ENCODE measurements at regions not wholly inside any gene's neighbourhood (a gene's known extent, or its start where the extent isn't known, plus 50 kb on each side); places are given as distances from the start of the nearest gene placed in this dataset.

DNA sequence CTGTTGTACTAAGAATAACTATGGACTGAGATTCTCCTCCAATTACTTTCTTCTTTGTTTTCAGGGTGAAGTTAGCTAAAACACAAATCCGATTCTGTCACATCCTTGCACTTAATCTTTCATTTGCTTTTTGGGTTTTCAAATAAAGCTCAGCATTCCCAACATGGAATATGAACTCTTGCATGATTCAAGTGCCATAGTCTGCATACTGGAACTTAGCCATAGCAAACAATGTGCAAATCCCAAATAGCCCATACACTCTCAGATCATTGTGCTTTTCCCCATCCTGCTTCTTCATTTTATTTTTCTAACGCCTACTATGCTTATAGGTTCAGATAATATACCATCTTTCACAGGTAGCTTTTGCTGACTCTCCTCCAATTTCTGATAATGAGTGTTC lies 455.8 kb upstream of the PRMT6 start:
- DNase-seq (ENCODE audit: low spot score in 2 of 2) (no peak), ATAC-seq (replicated peaks; ENCODE audit: extremely low read depth, poor library complexity, severe bottlenecking) (no peak)
- Mint-ChIP-seq H3K9me3 (peaks cover 19% of the 10 kb centered on the region), H3K27me3 (no peaks in the 10 kb centered on the region), H3K4me3 (no peak overlapping the region), H3K4me1 (no peaks in the 10 kb centered on the region), H3K27ac (ENCODE audit: low read depth) (no peak overlapping the region), H3K36me3 (ENCODE audit: insufficient read depth) (no peaks in the 10 kb centered on the region)

DNA sequence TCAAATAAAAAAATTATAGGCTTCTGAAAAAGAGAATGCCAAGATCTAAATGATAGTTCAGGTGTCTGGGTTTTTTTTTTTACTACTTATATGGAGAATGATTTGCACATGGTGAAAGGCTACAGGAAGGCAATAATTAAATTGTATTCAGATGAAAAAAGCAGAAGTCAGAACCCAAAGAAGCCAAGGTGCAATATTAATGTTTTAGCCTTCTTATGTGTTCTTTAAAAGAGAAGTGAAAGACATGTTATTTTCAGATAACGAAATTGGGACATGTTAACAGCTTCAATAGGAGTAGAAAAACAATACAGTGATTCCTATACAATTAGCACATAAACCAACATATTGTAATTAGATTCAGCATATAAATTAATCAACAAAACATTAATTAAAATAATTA lies 452.9 kb upstream of the PRMT6 start:
- H3K4me3 Mint-ChIP-seq, result no peak overlapping the region
- H3K9me3 Mint-ChIP-seq, result peaks cover 19% of the 10 kb centered on the region
- ATAC-seq (replicated peaks; ENCODE audit: extremely low read depth, poor library complexity, severe bottlenecking) (no peak), DNase-seq (ENCODE audit: low spot score in 2 of 2) (no peak)
- H3K27me3 Mint-ChIP-seq, result no peaks in the 10 kb centered on the region
- no peak overlapping the region for H3K27ac Mint-ChIP-seq (ENCODE audit: low read depth)
- H3K36me3 Mint-ChIP-seq (ENCODE audit: insufficient read depth), result no peaks in the 10 kb centered on the region
- H3K4me1 Mint-ChIP-seq, result no peaks in the 10 kb centered on the region

- H3K9me3 Mint-ChIP-seq, result peaks cover 26% of the 10 kb centered on the region
- H3K4me3 Mint-ChIP-seq, result no peak overlapping the region
- H3K36me3 Mint-ChIP-seq (ENCODE audit: insufficient read depth), result no peaks in the 10 kb centered on the region
- no peak overlapping the region for H3K27ac Mint-ChIP-seq (ENCODE audit: low read depth)
- DNase-seq (ENCODE audit: low spot score in 2 of 2), result no peak
- no peak for ATAC-seq (replicated peaks; ENCODE audit: extremely low read depth, poor library complexity, severe bottlenecking)
- H3K27me3 Mint-ChIP-seq, result no peaks in the 10 kb centered on the region
- H3K4me1 Mint-ChIP-seq, result no peaks in the 10 kb centered on the region
These were observed 447.6 kb upstream of the PRMT6 start for GRCh38 chr1:106608841-106609240.

GRCh38 chr1:106613068-106613467 lies 443.4 kb upstream of the PRMT6 start:
- DNase-seq (ENCODE audit: low spot score in 2 of 2) (no peak), ATAC-seq (replicated peaks; ENCODE audit: extremely low read depth, poor library complexity, severe bottlenecking) (no peak)
- no peak overlapping the region for H3K27ac Mint-ChIP-seq (ENCODE audit: low read depth)
- H3K4me1 Mint-ChIP-seq, result no peaks in the 10 kb centered on the region
- H3K36me3 Mint-ChIP-seq (ENCODE audit: insufficient read depth), result no peaks in the 10 kb centered on the region
- H3K9me3 Mint-ChIP-seq, result peaks cover 22% of the 10 kb centered on the region
- no peaks in the 10 kb centered on the region for H3K27me3 Mint-ChIP-seq
- H3K4me3 Mint-ChIP-seq, result no peak overlapping the region

DNA sequence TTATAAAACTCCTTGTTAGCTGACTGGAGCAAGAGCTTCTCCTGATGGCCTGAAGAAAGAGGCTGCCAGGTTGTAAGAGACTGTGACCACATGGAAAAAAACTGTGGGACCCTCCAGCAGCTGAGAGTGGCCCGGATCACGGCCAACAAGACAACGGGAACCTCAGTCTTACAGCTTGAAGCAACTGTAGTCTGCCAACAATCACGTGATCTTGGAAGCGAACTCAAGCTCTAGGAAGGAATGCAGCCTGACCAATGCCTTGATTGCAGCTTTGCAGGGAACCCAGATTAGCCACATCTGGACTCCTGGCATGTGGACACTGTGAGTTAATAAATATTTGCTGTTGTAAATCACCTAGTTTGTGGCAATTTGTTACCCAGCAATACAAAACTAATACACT lies 442.6 kb upstream of the PRMT6 start:
- Mint-ChIP-seq H3K27ac (ENCODE audit: low read depth) (no peak overlapping the region), H3K4me1 (no peaks in the 10 kb centered on the region), H3K27me3 (no peaks in the 10 kb centered on the region), H3K36me3 (ENCODE audit: insufficient read depth) (no peaks in the 10 kb centered on the region), H3K4me3 (no peak overlapping the region), H3K9me3 (peaks cover 30% of the 10 kb centered on the region)
- ATAC-seq (replicated peaks; ENCODE audit: extremely low read depth, poor library complexity, severe bottlenecking) (no peak), DNase-seq (ENCODE audit: low spot score in 2 of 2) (no peak)

GRCh38 chr1:106615473-106615872 lies 441.0 kb upstream of the PRMT6 start:
- Mint-ChIP-seq H3K9me3 (peaks cover 28% of the 10 kb centered on the region), H3K4me3 (no peak overlapping the region), H3K4me1 (no peaks in the 10 kb centered on the region), H3K27me3 (no peaks in the 10 kb centered on the region), H3K27ac (ENCODE audit: low read depth) (no peak overlapping the region), H3K36me3 (ENCODE audit: insufficient read depth) (no peaks in the 10 kb centered on the region)
- no peak for ATAC-seq (replicated peaks; ENCODE audit: extremely low read depth, poor library complexity, severe bottlenecking)
- DNase-seq (ENCODE audit: low spot score in 2 of 2), result no peak

DNA sequence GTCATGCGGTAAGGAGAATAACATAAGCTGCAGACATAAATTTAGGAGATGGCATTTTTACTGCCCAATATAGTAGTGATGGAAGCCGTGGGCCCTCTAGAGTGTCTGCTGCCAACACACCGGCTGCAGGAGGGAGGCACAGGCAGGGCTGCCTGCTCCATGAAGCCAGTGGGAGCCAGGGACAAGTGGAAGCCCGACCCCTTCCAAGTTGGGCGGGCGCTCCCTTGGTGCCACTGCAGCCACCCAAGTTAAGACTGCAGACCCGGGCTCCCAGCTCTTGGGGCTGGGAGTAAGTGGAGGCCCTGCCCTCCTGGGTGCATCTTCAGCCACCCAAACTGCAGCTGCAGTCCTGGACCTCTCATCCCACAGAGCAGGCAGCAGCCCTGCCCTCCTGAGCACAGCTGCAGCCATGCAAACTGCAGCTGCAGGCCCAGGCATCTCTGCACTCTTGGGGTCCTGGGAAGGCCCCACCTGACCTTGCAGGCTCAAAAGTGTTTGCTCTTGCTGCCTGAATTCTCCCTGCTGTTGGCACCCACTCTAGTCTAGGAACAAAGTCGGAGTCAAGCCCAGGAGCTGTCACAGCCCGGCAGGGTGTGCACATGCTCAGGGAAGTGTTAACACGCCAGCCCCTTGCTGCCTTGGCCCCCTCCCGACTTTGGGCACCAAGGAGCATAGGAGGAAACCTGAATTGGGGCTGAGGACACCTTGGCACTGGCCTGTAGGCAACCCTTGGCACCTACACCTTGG lies 437.2 kb upstream of the PRMT6 start:
- H3K27me3 Mint-ChIP-seq, result no peaks in the 10 kb centered on the region
- no peaks in the 10 kb centered on the region for H3K36me3 Mint-ChIP-seq (ENCODE audit: insufficient read depth)
- DNase-seq (ENCODE audit: low spot score in 2 of 2) (no peak), ATAC-seq (replicated peaks; ENCODE audit: extremely low read depth, poor library complexity, severe bottlenecking) (no peak)
- H3K27ac Mint-ChIP-seq (ENCODE audit: low read depth), result no peak overlapping the region
- H3K4me1 Mint-ChIP-seq, result no peaks in the 10 kb centered on the region
- H3K9me3 Mint-ChIP-seq, result peaks cover 18% of the 10 kb centered on the region
- H3K4me3 Mint-ChIP-seq, result no peak overlapping the region

GRCh38 chr1:106619827-106620134 lies 436.7 kb upstream of the PRMT6 start:
- Mint-ChIP-seq H3K36me3 (ENCODE audit: insufficient read depth) (no peaks in the 10 kb centered on the region), H3K27me3 (no peaks in the 10 kb centered on the region), H3K27ac (ENCODE audit: low read depth) (no peak overlapping the region), H3K4me3 (no peak overlapping the region), H3K4me1 (no peaks in the 10 kb centered on the region), H3K9me3 (peaks cover 18% of the 10 kb centered on the region)
- DNase-seq (ENCODE audit: low spot score in 2 of 2) (no peak), ATAC-seq (replicated peaks; ENCODE audit: extremely low read depth, poor library complexity, severe bottlenecking) (no peak)

- no peak overlapping the region for H3K4me3 Mint-ChIP-seq
- DNase-seq (ENCODE audit: low spot score in 2 of 2), result no peak
- H3K27ac Mint-ChIP-seq (ENCODE audit: low read depth), result no peak overlapping the region
- no peaks in the 10 kb centered on the region for H3K36me3 Mint-ChIP-seq (ENCODE audit: insufficient read depth)
- no peak for ATAC-seq (replicated peaks; ENCODE audit: extremely low read depth, poor library complexity, severe bottlenecking)
- no peaks in the 10 kb centered on the region for H3K4me1 Mint-ChIP-seq
- peaks cover 21% of the 10 kb centered on the region for H3K9me3 Mint-ChIP-seq
- no peaks in the 10 kb centered on the region for H3K27me3 Mint-ChIP-seq
These were observed 435.9 kb upstream of the PRMT6 start for GRCh38 chr1:106620521-106620954.

- no peak for ATAC-seq (replicated peaks; ENCODE audit: extremely low read depth, poor library complexity, severe bottlenecking)
- Mint-ChIP-seq H3K4me1 (no peaks in the 10 kb centered on the region), H3K27ac (ENCODE audit: low read depth) (no peak overlapping the region), H3K36me3 (ENCODE audit: insufficient read depth) (no peaks in the 10 kb centered on the region), H3K27me3 (no peaks in the 10 kb centered on the region), H3K4me3 (no peak overlapping the region), H3K9me3 (peaks cover 32% of the 10 kb centered on the region)
- DNase-seq (ENCODE audit: low spot score in 2 of 2), result no peak
These were observed 434.6 kb upstream of the PRMT6 start for GRCh38 chr1:106621853-106622252.

DNA sequence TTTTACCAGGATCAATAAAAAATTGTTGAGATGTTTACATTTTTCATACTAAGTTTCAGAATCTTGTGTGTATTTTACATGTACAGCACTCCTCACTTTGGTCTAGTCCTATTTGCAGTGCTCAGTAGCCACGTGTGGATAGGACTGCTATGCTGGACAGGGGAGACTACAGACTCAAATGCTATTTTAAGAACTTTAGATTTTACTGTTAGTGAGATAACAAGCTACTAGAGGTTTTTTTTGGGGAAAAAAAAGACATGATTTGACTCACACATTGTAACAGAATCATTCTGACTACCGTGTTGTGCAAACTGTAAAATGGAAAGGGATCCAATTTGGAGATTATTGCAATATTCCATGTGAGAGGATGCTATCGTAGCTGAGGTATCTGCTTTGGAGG lies 418.9 kb upstream of the PRMT6 start:
- DNase-seq (ENCODE audit: low spot score in 2 of 2) (no peak), ATAC-seq (replicated peaks; ENCODE audit: extremely low read depth, poor library complexity, severe bottlenecking) (no peak)
- Mint-ChIP-seq H3K4me1 (no peaks in the 10 kb centered on the region), H3K36me3 (ENCODE audit: insufficient read depth) (no peaks in the 10 kb centered on the region), H3K4me3 (no peak overlapping the region), H3K9me3 (peaks cover 35% of the 10 kb centered on the region), H3K27ac (ENCODE audit: low read depth) (no peak overlapping the region), H3K27me3 (no peaks in the 10 kb centered on the region)

GRCh38 chr1:106646261-106646784 lies 410.2 kb upstream of the PRMT6 start:
- peaks cover 28% of the 10 kb centered on the region for H3K9me3 Mint-ChIP-seq
- no peak overlapping the region for H3K4me3 Mint-ChIP-seq
- no peak for DNase-seq (ENCODE audit: low spot score in 2 of 2)

DNA sequence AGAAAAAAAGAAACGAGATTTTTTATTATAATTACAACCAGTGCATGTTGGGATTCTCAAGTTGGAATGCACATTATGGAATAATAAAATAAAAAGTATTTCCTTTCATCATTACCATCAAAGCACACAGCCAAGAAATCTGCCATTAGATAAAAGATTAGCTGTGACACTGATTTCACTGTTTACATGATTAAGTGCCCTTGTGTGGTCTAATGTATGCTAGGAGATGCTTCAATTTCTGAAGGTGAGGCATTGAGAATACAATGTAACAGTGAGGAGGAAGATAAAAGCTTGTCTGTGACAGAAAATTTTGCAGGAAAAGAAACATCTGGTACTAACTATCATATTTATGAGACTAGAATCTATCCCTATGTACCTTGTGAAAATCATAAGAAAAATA lies 409.7 kb upstream of the PRMT6 start:
- H3K36me3 Mint-ChIP-seq (ENCODE audit: insufficient read depth), result no peaks in the 10 kb centered on the region
- H3K27me3 Mint-ChIP-seq, result no peaks in the 10 kb centered on the region
- no peaks in the 10 kb centered on the region for H3K4me1 Mint-ChIP-seq
- no peak for ATAC-seq (replicated peaks; ENCODE audit: extremely low read depth, poor library complexity, severe bottlenecking)
- H3K4me3 Mint-ChIP-seq, result no peak overlapping the region
- DNase-seq (ENCODE audit: low spot score in 2 of 2), result no peak
- peaks cover 29% of the 10 kb centered on the region for H3K9me3 Mint-ChIP-seq
- no peak overlapping the region for H3K27ac Mint-ChIP-seq (ENCODE audit: low read depth)

More at GRCh38 chr1:106646261-106646784, 410.2 kb upstream of the PRMT6 start:
- Mint-ChIP-seq H3K36me3 (ENCODE audit: insufficient read depth) (no peaks in the 10 kb centered on the region), H3K4me1 (no peaks in the 10 kb centered on the region), H3K27ac (ENCODE audit: low read depth) (no peak overlapping the region), H3K27me3 (no peaks in the 10 kb centered on the region)
- no peak for ATAC-seq (replicated peaks; ENCODE audit: extremely low read depth, poor library complexity, severe bottlenecking)

All from central memory CD8-positive, alpha-beta T cell (primary cell).